KMS-11 (cell line): ENCODE measurements at regions not wholly inside any gene's neighbourhood (a gene's known extent, or its start where the extent isn't known, plus 50 kb on each side); places are given as distances from the start of the nearest gene placed in this dataset.
"Not testable (repeated sequence)": the region's sequence is repeated elsewhere in the genome, so short reads cannot be mapped to it uniquely, and the experiment has no call there.

Source experiments
- H2AFZ ChIP-seq: fragments of 200-600 bp; sonication (generic); 2 replicates; pipeline ENCODE4 v1.6.1; 2016; ENCODE audit warnings: antibody characterized with exemption, mixed run types, low read depth
- H3K27ac ChIP-seq: fragments of 200-600 bp; sonication (generic); 2 replicates; pipeline ENCODE4 v1.6.1; 2016; ENCODE audit warnings: mild to moderate bottlenecking, mixed run types
- H3K27me3 ChIP-seq: fragments of 200-600 bp; sonication (generic); 2 replicates; pipeline ENCODE4 v1.6.1; 2017; ENCODE audit warnings: mild to moderate bottlenecking, low read depth, mixed run types, moderate library complexity; ENCODE audit not compliant: insufficient read depth
- H3K36me3 ChIP-seq: fragments of 200-600 bp; sonication (generic); 2 replicates; pipeline ENCODE4 v1.6.1; 2017; ENCODE audit warnings: mild to moderate bottlenecking, mixed run types; ENCODE audit not compliant: insufficient read depth
- H3K4me1 ChIP-seq: fragments of 200-600 bp; sonication (generic); 2 replicates; pipeline ENCODE4 v1.6.1; 2016; ENCODE audit warnings: mild to moderate bottlenecking, low read depth, mixed run types; ENCODE audit not compliant: poor library complexity, severe bottlenecking
- H3K4me2 ChIP-seq: fragments of 200-600 bp; sonication (generic); 2 replicates; pipeline ENCODE4 v1.7.0; 2016; ENCODE audit warnings: mild to moderate bottlenecking, mixed run types
- H3K4me3 ChIP-seq: fragments of 200-600 bp; sonication (generic); IDR thresholded peaks from 2 replicates; pipeline ENCODE4 v1.6.1; 2017; ENCODE audit warnings: low read depth, low read length, mixed read lengths; ENCODE audit not compliant: insufficient read depth
- H3K79me2 ChIP-seq: fragments of 200-600 bp; sonication (generic); 2 replicates; pipeline ENCODE4 v1.6.1; 2016; ENCODE audit warnings: low read depth, mixed run types; ENCODE audit not compliant: insufficient read depth
- H3K9ac ChIP-seq: fragments of 200-600 bp; sonication (generic); 2 replicates; pipeline ENCODE4 v1.6.1; 2016; ENCODE audit warnings: mild to moderate bottlenecking, mixed run types
- H4K20me1 ChIP-seq: fragments of 200-600 bp; sonication (generic); 2 replicates; pipeline ENCODE4 v1.6.1; 2016; ENCODE audit warnings: mild to moderate bottlenecking, mixed run types; ENCODE audit not compliant: insufficient read depth
- TF ChIP-seq, protein P1 (sequence below): fragments of 200-600 bp; sonication (generic); conservative IDR thresholded peaks from 2 replicates; pipeline ENCODE4 v1.6.1; 2017; ENCODE audit warnings: low read depth, mild to moderate bottlenecking, antibody characterized with exemption, low read length, moderate library complexity, mixed read lengths

DNA sequence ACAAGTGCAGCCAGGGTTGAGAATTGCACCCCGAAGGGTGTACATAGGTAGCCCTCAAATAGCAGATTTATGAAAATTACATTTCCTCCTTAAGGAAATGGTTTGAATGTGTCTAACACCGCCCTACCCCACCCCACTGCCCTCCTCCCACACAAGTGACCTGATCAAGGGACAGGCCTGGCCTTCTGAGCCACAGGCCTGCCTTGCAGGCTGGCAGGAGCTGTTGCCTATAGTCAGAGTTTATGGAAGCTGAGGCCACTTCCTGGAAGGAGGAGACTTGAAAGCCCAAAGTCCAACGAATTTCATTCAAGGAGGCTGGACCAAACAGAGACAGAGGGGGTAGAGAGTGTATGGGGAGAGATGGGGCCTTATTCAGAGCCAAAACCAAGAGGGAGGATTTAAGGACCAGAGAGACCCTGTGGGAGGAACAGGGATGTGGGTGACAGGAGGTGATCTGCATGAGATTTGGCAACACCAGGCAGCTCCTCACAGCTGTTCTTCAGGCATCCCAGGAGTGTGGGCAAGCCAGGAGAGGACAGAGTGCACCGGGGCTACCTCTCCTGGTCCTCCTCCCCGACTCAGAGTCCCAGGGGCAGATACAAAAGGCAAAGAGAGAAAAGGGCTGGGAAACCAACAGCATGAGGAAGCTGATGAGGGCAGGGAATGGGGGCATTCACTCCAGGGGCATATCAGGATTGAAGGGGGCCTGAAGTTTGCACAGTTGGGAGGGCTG is 100.4 kb upstream of the HES1 start:
- no peaks in the 10 kb centered on the region for H3K36me3 ChIP-seq
- no peaks in the 10 kb centered on the region for H4K20me1 ChIP-seq
- H3K4me1 ChIP-seq, result no peaks in the 10 kb centered on the region
- H2AFZ ChIP-seq, result no peak overlapping the region
- no peak overlapping the region for H3K4me3 ChIP-seq
- no peaks in the 10 kb centered on the region for H3K79me2 ChIP-seq
- H3K9ac ChIP-seq, result no peak overlapping the region
- no peak overlapping the region for H3K27ac ChIP-seq
- H3K4me2 ChIP-seq, result no peak overlapping the region
- H3K27me3 ChIP-seq, result no peaks in the 10 kb centered on the region
- TF ChIP-seq, protein P1, sequence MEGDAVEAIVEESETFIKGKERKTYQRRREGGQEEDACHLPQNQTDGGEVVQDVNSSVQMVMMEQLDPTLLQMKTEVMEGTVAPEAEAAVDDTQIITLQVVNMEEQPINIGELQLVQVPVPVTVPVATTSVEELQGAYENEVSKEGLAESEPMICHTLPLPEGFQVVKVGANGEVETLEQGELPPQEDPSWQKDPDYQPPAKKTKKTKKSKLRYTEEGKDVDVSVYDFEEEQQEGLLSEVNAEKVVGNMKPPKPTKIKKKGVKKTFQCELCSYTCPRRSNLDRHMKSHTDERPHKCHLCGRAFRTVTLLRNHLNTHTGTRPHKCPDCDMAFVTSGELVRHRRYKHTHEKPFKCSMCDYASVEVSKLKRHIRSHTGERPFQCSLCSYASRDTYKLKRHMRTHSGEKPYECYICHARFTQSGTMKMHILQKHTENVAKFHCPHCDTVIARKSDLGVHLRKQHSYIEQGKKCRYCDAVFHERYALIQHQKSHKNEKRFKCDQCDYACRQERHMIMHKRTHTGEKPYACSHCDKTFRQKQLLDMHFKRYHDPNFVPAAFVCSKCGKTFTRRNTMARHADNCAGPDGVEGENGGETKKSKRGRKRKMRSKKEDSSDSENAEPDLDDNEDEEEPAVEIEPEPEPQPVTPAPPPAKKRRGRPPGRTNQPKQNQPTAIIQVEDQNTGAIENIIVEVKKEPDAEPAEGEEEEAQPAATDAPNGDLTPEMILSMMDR, result no peak

DNA sequence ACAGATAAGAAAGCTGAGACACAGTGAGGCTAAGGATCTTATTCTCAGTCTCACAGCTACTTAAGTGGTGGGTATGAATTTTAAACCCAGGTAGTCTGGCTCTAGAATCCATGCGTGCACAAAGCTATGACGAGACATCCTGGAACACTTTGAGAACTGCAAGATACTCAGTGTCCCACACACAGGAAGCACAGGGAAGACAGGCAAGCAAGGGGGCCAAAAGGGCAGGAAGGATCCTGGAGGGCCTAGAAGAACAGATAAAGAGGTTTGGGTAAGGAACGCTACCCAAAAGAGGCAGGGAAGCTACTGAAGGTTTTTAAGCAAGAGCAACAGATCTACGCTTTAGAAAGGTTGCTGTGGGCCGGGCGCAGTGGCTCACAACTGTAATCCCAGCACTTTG is 99.1 kb upstream of the HES1 start:
- Histone ChIP-seq H3K27ac (no peak overlapping the region), H3K4me3 (no peak overlapping the region), H3K36me3 (no peaks in the 10 kb centered on the region), H3K9ac (no peak overlapping the region), H3K27me3 (no peaks in the 10 kb centered on the region), H3K4me1 (no peaks in the 10 kb centered on the region), H2AFZ (no peak overlapping the region), H3K79me2 (no peaks in the 10 kb centered on the region), H3K4me2 (no peak overlapping the region), H4K20me1 (no peaks in the 10 kb centered on the region)
- TF ChIP-seq, protein P1, result no peak

DNA sequence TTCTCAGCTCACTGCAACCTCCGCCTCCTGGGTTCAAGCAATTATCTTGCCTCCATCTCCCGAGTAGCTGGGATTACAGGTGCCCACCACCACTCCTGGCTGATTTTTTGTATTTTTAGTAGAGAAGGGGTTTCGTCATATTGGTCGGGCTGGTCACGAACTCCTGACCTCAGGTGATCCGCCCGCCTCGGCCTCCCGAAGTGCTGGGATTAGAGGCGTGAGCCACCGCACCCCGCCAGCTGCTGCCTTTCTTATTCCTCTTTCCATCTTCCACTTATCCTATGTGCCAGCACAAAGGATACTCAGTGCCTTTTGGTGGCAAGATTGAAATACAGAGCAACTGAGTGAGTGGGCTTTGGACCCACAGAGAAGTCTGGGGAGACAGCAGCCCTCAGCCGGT is 97.6 kb upstream of the HES1 start:
- H2AFZ ChIP-seq, H3K27me3 ChIP-seq: not testable (repeated sequence)

DNA sequence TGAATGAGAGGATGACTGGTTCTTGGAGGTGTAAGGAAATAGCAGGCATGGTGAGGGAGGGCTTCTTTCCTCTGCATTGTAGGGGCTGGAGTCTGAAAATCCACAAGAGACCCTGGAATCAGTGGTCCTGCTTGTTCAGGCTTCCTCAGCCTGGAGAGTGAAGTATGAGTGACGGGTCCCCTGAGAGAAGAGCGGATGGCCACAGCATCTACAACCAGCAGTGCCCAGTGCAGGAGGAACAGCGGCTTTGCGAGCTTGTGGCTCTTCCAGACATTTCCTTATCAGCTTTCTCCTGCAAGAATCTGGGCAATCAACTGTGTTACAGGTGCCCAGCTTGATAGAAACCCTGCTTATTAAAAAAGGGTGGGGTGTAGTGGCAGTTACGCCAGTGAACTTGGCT is 97.0 kb upstream of the HES1 start:
- H2AFZ ChIP-seq, result no peak overlapping the region
- no peaks in the 10 kb centered on the region for H4K20me1 ChIP-seq
- no peaks in the 10 kb centered on the region for H3K4me1 ChIP-seq
- TF ChIP-seq, protein P1, result no peak
- H3K36me3 ChIP-seq, result no peaks in the 10 kb centered on the region
- H3K27ac ChIP-seq, result no peak overlapping the region
- no peaks in the 10 kb centered on the region for H3K79me2 ChIP-seq
- H3K4me3 ChIP-seq, result no peak overlapping the region
- H3K9ac ChIP-seq, result no peak overlapping the region
- H3K4me2 ChIP-seq, result no peak overlapping the region
- H3K27me3 ChIP-seq, result no peaks in the 10 kb centered on the region

More for the DNA sequence above, 97.6 kb upstream of the HES1 start:
- H3K36me3 ChIP-seq, H3K4me3 ChIP-seq, H3K27ac ChIP-seq, H3K4me1 ChIP-seq, H3K9ac ChIP-seq, H3K4me2 ChIP-seq, H3K79me2 ChIP-seq, H4K20me1 ChIP-seq: not testable (repeated sequence)

DNA sequence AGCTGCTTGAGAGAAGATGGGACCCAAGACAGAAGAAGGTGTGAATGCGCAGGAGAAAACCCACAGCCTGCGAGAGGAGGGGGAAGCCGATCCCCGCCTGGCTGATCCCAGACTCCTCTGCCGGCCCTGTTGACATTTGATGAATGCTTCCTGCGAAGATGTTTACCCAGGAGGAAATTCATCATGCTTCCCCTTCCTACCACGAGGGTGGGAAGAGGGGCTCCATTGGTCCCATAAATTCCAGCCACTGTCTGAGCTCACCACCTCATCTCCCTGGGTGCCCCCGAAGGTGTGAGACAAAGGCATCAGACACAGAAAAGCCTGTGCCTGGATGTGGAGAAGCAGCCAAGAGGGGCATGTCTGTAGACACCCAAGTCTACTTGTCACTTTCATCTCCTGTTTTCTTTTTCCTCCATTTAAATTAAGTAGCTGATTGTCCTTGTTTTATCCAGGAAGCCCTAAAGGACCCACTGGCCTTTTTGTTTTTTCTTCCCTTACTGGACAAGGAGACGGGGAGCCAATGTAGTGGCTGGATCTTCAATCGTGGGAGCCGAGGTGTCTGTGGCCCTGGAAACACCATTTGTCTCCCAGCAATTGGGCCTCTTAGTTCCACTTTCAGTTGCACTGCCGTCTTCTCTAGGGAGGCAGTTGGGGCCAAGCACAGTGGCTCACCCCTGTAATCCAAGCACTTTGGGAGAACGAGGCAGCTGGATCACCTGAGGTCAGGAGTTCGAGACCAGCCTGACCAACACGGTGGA is 95.3 kb upstream of the HES1 start:
- Histone ChIP-seq H3K4me1 (no peaks in the 10 kb centered on the region), H3K9ac (no peak overlapping the region), H3K36me3 (no peaks in the 10 kb centered on the region), H3K27ac (no peak overlapping the region), H3K27me3 (no peaks in the 10 kb centered on the region), H4K20me1 (no peaks in the 10 kb centered on the region), H3K4me2 (no peak overlapping the region), H2AFZ (no peak overlapping the region), H3K4me3 (no peak overlapping the region), H3K79me2 (no peaks in the 10 kb centered on the region)
- TF ChIP-seq, protein P1, result no peak
